22Rv1 (cell line): ENCODE measurements at regions not wholly inside any gene's neighbourhood (a gene's known extent, or its start where the extent isn't known, plus 50 kb on each side); places are given as distances from the start of the nearest gene placed in this dataset.

Source experiments
- CTCF ChIP-seq: fragments of 450-650 bp; IDR thresholded peaks from 2 replicates; pipeline ENCODE4 v1.5.1; 2017; ENCODE audit warnings: mild to moderate bottlenecking
- ZFX ChIP-seq: fragments of 450-650 bp; IDR thresholded peaks from 2 replicates; pipeline ENCODE4 v1.6.1; 2017; ENCODE audit warnings: antibody characterized with exemption, borderline replicate concordance

GRCh38 chr16:9155871-9156270 is 64.4 kb downstream of the HAPSTR1 start:
- TF ChIP-seq CTCF (no peak), ZFX (no peak)
